Right atrium auricular region (tissue), 2 donors: ENCODE measurements at regions not wholly inside any gene's neighbourhood (a gene's known extent, or its start where the extent isn't known, plus 50 kb on each side); places are given as distances from the start of the nearest gene placed in this dataset.
A peak's percentile ranks its signal among the peaks of the same experiment; 100 is the strongest.
"Not testable (repeated sequence)": the region's sequence is repeated elsewhere in the genome, so short reads cannot be mapped to it uniquely, and the experiment has no call there.

ENCODE experiments used
- DNase-seq: peaks from one replicate; pipeline ENCODE4 v3.0.0-alpha.2; 2019; ENCODE audit warnings: low spot score
- H3K27ac ChIP-seq, 2 donors: fragments of 200-600 bp; sonication (generic); 1 replicate in 1 of 2; 2 replicates in 1 of 2; pipeline ENCODE4 v1.5.1; 2016 to 2019
- H3K27me3 ChIP-seq, 2 donors: fragments of 200-600 bp; sonication (generic); one replicate each; pipeline versions ENCODE4 v1.5.1 to v1.6.0; 2017 to 2019
- H3K36me3 ChIP-seq: fragments of 200-600 bp; sonication (generic); one replicate; pipeline ENCODE4 v1.5.1; 2016
- H3K4me1 ChIP-seq, 2 donors: fragments of 200-600 bp; sonication (generic); one replicate each; pipeline versions ENCODE4 v1.5.1 to v1.6.0; 2017 to 2019
- H3K4me3 ChIP-seq, 2 donors: fragments of 200-600 bp; sonication (generic); 1 replicate in 1 of 2; 2 replicates in 1 of 2; pipeline ENCODE4 v1.5.1; 2017 to 2019; ENCODE audit warnings: mild to moderate bottlenecking in 1 of 2, moderate library complexity in 1 of 2
- H3K9me3 ChIP-seq, 2 donors: fragments of 200-600 bp; sonication (generic); one replicate each; pipeline ENCODE4 v1.5.1; 2019
- CTCF ChIP-seq, 2 donors: fragments of 200-600 bp; sonication (generic); IDR thresholded peaks; one replicate each; pipeline ENCODE4 v1.5.1; 2019; ENCODE audit warnings: antibody characterized with exemption in 2 of 2

- Histone ChIP-seq H3K4me3 (no peak overlapping the region), H3K27me3 (no peaks in the 10 kb centered on the region), H3K4me1 (peaks cover 0 to 31% of the 10 kb centered on the region in 2 donors), H3K36me3 (no peaks in the 10 kb centered on the region), H3K9me3 (no peaks in the 10 kb centered on the region), H3K27ac (no peak overlapping the region)
- no peak for DNase-seq
- no peak for TF ChIP-seq CTCF (IDR thresholded peaks at IDR 0.05)
These were observed 106.6 kb upstream of the TMPRSS2 start for GRCh38 chr21:41614511-41614910.

DNA sequence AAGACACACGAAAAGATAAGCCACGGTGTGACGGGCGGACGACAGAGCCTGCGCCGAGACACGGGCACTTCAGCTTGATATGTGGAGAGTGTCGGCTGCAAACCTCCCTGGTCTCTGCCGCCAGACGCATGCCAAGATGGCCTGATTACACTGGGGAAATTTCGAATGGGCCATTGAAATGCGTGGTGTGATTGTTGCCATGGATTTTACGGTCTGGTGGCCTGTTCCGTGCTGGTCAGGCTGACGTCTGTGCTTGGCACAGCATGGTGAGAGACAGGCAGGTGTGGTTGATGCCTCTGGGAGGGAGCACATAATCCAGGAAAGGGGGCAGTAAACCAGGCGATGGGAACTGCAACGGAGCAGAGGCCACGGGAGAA is 105.6 kb upstream of the TMPRSS2 start:
- no peaks in the 10 kb centered on the region for H3K9me3 ChIP-seq
- H3K36me3 ChIP-seq, result no peaks in the 10 kb centered on the region
- peaks cover 0 to 31% of the 10 kb centered on the region in 2 donors for H3K4me1 ChIP-seq
- no peak overlapping the region for H3K4me3 ChIP-seq
- no peak for TF ChIP-seq CTCF (IDR thresholded peaks at IDR 0.05)
- no peak for DNase-seq
- H3K27ac ChIP-seq, result peak overlapping the region; percentile 36 to 49
- no peaks in the 10 kb centered on the region for H3K27me3 ChIP-seq

DNA sequence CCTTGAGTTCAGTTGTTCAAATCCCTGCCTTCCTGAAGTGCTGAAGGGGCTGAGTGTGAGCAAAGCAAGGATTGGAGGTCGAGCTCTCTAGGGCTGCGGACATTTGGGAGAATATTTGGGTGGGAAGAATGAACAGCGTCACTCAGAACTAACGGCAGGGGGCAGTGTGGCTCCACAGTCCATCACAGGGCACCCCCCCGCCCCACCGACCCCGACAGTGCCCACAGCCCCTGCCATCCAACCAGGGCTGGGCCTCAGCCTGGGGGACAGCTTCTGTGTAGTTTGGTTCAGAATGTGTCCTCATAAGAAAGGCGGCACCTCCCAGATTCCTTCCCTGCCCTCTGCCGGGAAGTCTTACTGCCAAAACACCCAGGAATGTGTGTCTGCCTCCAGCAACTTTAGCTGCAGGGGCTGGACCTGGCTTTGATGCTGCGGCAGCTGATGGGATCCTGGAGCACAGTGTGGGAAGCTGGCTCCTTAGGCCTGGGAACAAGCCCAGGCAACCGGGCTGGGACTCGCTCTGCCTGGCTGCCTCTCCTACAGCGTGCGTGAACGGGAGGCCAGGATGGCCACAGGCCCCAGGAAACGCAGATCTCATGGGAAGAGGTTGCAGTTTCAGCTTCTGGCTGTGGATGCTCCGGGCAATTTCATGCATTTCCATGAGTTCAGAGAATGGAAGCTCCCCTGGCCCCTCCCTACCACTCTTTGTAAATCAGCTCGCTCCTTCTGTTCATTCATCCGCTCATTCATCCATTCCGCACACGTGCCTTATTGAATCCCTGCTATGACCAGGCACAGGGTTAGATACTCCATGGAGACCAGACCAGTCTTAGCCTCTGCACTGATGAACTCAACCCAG is 104.9 kb upstream of the TMPRSS2 start:
- DNase-seq, result peak; percentile 92
- H3K27me3 ChIP-seq, result no peaks in the 10 kb centered on the region
- H3K4me1 ChIP-seq, result peaks cover 0 to 31% of the 10 kb centered on the region in 2 donors
- no peaks in the 10 kb centered on the region for H3K9me3 ChIP-seq
- H3K27ac ChIP-seq, result peak overlapping the region; percentile 36 to 49
- H3K36me3 ChIP-seq, result no peaks in the 10 kb centered on the region
- peak; percentile 75 to 89 for TF ChIP-seq CTCF (IDR thresholded peaks at IDR 0.05)
- H3K4me3 ChIP-seq, result no peak overlapping the region

GRCh38 chr21:41611966-41612606 is 104.1 kb upstream of the TMPRSS2 start:
- H3K4me3 ChIP-seq, result no peak overlapping the region
- no peaks in the 10 kb centered on the region for H3K9me3 ChIP-seq
- DNase-seq, result no peak
- H3K27me3 ChIP-seq, result no peaks in the 10 kb centered on the region
- no peaks in the 10 kb centered on the region for H3K36me3 ChIP-seq
- no peak for TF ChIP-seq CTCF (IDR thresholded peaks at IDR 0.05)
- peak overlapping the region; percentile 8 to 36 for H3K27ac ChIP-seq
- peaks cover 0 to 31% of the 10 kb centered on the region in 2 donors for H3K4me1 ChIP-seq

GRCh38 chr21:41611441-41611840 is 103.5 kb upstream of the TMPRSS2 start:
- no peak for DNase-seq
- H3K27me3 ChIP-seq, result no peaks in the 10 kb centered on the region
- H3K4me3 ChIP-seq, result no peak overlapping the region
- TF ChIP-seq CTCF (IDR thresholded peaks at IDR 0.05), result no peak
- H3K27ac ChIP-seq, result no peak overlapping the region
- H3K36me3 ChIP-seq, result no peaks in the 10 kb centered on the region
- H3K4me1 ChIP-seq, result peaks cover 0 to 30% of the 10 kb centered on the region in 2 donors
- H3K9me3 ChIP-seq, result no peaks in the 10 kb centered on the region

DNA sequence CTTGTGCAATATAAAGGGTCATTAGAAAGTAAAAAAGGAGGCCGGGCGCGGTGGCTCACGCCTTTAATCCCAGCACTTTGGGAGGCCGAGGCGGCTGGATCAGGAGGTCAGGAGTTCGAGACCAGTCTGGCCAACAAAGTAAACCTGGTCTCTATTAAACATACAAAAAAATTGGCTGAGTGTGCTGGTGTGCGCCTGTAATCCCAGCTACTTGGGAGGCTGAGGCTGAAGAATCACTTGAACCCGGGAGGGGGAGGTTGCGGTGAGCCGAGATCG is 102.8 kb upstream of the TMPRSS2 start:
- not testable (repeated sequence) for DNase-seq

More for the DNA sequence above, 102.8 kb upstream of the TMPRSS2 start:
- H3K4me1 ChIP-seq, result peaks cover 0 to 24% of the 10 kb centered on the region in 2 donors
- H3K9me3 ChIP-seq, H3K4me3 ChIP-seq, H3K27me3 ChIP-seq, H3K36me3 ChIP-seq, H3K27ac ChIP-seq: not testable (repeated sequence)
